Body of pancreas (tissue), 4 donors: ENCODE measurements at regions not wholly inside any gene's neighbourhood (a gene's known extent, or its start where the extent isn't known, plus 50 kb on each side); places are given as distances from the start of the nearest gene placed in this dataset.

Source experiments
- CTCF ChIP-seq, 7 experiments: fragments of 450-650 bp in 4 of 7; fragments of 200-600 bp in 3 of 7; sonication (generic) in 3 of 7; IDR thresholded peaks; one replicate each; pipeline ENCODE4 v1.5.1; 2016 to 2019; ENCODE audit warnings: antibody characterized with exemption in 7 of 7
- POLR2A ChIP-seq, 3 donors: fragments of 450-650 bp; IDR thresholded peaks; one replicate each; pipeline ENCODE4 v1.6.1; 2016; ENCODE audit warnings: antibody characterized with exemption in 3 of 3, mild to moderate bottlenecking in 2 of 3

GRCh38 chr17:51555153-51555552, 294.8 kb downstream of the UTP18 start:
- TF ChIP-seq POLR2A (IDR thresholded peaks at IDR 0.05) (no peak), CTCF (IDR thresholded peaks at IDR 0.05) (no peak)
